22Rv1 (cell line): ENCODE measurements at regions not wholly inside any gene's neighbourhood (a gene's known extent, or its start where the extent isn't known, plus 50 kb on each side); places are given as distances from the start of the nearest gene placed in this dataset.

Experiments used
- ZFX ChIP-seq: fragments of 450-650 bp; IDR thresholded peaks from 2 replicates; pipeline ENCODE4 v1.6.1; 2017; ENCODE audit warnings: antibody characterized with exemption, borderline replicate concordance
- TF ChIP-seq, protein P1 (sequence below): fragments of 450-650 bp; IDR thresholded peaks from 2 replicates; pipeline ENCODE4 v1.5.1; 2017; ENCODE audit warnings: mild to moderate bottlenecking

DNA sequence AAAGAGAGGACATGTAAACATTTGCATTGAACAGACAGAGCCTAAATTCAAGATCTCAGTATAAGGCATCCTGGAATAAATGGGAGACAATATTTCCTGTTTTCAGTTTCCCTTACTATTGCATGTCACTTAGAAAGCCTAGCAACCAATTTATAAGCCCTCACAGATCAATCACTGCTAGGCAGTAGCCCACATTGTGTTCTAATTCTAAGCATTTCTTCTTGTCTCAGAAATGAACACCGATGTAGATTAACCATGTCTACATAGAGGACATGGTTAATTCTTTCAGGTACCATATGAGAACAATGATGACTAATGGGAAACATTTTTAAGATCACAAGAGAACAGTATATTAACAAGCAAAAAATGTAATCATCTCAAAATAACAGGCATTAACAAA, 79.6 kb upstream of the HMHB1 start:
- TF ChIP-seq, protein P1, sequence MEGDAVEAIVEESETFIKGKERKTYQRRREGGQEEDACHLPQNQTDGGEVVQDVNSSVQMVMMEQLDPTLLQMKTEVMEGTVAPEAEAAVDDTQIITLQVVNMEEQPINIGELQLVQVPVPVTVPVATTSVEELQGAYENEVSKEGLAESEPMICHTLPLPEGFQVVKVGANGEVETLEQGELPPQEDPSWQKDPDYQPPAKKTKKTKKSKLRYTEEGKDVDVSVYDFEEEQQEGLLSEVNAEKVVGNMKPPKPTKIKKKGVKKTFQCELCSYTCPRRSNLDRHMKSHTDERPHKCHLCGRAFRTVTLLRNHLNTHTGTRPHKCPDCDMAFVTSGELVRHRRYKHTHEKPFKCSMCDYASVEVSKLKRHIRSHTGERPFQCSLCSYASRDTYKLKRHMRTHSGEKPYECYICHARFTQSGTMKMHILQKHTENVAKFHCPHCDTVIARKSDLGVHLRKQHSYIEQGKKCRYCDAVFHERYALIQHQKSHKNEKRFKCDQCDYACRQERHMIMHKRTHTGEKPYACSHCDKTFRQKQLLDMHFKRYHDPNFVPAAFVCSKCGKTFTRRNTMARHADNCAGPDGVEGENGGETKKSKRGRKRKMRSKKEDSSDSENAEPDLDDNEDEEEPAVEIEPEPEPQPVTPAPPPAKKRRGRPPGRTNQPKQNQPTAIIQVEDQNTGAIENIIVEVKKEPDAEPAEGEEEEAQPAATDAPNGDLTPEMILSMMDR, result no peak
- TF ChIP-seq ZFX, result no peak
